ENCODE measurements at regions not wholly inside any gene's neighbourhood (a gene's known extent, or its start where the extent isn't known, plus 50 kb on each side); places are given as distances from the start of the nearest gene placed in this dataset.
"Not testable (repeated sequence)": the region's sequence is repeated elsewhere in the genome, so short reads cannot be mapped to it uniquely, and the experiment has no call there.

GRCh38 chr12:19671695-19672094 is 232.4 kb downstream of the AEBP2 start:
- DNase-seq, result no peak

GRCh38 chr12:19674437-19674836 is 235.1 kb downstream of the AEBP2 start:
- no peak for DNase-seq

GRCh38 chr12:19675361-19675760 is 236.1 kb downstream of the AEBP2 start:
- DNase-seq, result no peak

DNA sequence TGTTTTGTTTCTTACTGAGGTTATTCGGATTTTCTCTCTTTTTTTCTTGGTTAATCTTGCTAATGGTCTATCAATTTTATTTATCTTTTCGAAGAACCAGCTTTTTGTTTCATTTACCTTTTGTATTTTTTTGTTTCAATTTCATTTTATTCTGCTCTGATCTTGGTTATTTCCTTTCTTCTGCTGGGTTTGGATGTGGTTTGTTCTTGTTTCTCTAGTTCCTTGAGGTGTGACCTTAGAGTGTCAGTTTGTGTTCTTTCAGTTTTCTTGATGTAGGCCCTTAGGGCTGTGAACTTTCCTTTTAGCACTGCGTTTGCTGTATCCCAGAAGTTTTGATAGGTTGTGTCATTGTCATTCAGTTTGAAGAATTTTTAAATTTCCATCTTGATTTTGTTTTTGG is 239.2 kb downstream of the AEBP2 start:
- DNase-seq, result not testable (repeated sequence)

DNA sequence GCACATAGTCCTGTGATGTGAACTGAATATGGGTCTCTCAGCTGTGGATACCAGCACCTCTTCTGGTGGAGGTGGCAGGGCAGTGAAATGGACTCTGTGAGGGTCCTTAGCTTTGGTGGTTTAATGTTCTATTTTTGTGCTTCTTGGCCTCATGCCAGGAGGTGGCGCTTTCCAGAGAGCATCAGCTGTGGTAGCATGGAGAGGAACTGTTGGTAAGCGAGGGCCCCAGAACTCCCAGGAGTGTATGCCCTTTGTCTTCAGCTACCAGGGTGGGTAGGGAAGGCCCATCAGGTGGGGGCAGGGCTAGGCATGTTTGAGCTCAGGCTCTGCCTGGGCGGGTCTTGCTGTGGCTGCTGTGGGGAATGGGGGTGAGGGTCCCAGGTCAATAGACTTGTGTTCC is 241.7 kb downstream of the AEBP2 start:
- DNase-seq, result peak; percentile 14

- DNase-seq, result no peak
These were observed 244.1 kb downstream of the AEBP2 start for GRCh38 chr12:19683178-19683927.

- no peak for DNase-seq
These were observed 248.1 kb downstream of the AEBP2 start for GRCh38 chr12:19687371-19687770.

- no peak for DNase-seq
These were observed 249.2 kb downstream of the AEBP2 start for GRCh38 chr12:19688532-19688931.

- DNase-seq, result no peak
These were observed 249.9 kb downstream of the AEBP2 start for GRCh38 chr12:19689226-19689625.

DNA sequence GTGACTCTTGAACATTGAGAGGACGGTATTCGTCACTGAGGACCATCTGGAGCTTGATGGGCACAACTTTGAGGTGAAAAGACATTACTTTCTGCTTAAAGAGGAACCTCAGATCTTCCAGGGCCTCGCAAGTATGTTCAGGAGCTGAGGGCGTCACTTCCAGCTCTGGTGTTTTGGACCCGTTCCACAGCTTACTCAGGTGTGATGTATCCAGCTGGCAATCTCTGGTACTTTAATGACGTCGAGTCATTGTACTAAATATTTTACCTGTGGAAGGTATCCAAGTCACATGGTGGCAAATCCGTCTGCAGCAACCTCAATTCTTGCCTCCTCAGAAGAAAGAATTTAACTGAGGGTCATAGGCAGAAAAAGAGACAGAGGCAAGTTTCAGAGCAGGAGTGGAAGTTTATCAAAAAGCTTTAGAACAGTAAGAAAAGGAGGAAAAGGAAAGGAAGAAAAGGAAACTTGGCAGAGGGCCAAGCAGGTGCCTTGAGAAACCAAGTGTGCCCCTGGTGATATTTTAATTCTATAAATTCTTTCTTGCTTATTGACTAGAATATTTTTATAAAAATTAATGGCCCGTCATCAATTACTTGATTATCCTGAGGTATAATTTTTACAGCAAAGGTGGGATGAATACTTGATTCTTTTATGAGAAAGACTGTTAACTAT is 250.6 kb downstream of the AEBP2 start:
- DNase-seq, result peak; percentile 36

DNA sequence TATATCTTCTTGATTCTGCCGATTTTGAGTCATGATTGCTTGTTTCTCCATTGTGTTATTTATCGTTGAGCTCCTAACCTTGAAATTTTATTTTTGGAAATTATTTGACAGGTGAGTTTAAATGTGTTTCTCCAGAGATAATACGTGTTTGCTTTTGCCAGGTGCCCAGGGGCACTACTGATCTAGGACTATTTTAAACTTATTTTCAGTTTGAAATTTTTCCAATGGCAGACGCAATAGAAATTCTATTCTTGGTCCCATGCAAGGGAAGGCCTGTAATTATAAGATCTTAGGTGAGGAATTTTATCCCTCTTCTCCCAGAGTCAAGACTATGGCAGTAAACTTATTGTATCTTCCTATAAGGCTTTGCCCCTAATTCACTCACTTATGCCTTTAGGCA is 252.8 kb downstream of the AEBP2 start:
- DNase-seq, result no peak

- no peak for DNase-seq
These were observed 253.3 kb downstream of the AEBP2 start for GRCh38 chr12:19692566-19692965.

GRCh38 chr12:19694627-19695026 is 255.3 kb downstream of the AEBP2 start:
- DNase-seq, result no peak

GRCh38 chr12:19695244-19696098 is 256.2 kb downstream of the AEBP2 start:
- DNase-seq, result no peak

GRCh38 chr12:19700969-19701368 is 261.7 kb downstream of the AEBP2 start:
- DNase-seq, result no peak

DNA sequence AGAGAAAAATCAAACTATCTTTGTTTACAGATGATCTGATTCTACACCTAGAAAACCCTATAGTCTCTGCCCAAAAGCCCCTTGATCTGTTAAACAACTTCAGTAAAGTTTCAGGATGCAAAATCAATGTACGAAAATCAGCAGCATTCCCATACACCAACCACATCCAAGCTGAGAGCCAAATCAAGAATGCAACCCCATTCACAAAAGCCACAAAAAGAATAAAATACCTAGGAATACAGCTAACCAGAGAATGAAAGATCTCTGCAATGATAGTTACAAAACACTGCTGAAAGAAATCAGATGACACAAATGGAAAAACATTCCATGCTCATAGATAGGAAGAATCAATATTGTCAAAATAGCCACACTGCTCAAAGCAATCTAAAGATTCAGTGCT is 265.7 kb downstream of the AEBP2 start:
- DNase-seq, result no peak

GRCh38 chr12:19706936-19707335 is 267.6 kb downstream of the AEBP2 start:
- no peak for DNase-seq

DNA sequence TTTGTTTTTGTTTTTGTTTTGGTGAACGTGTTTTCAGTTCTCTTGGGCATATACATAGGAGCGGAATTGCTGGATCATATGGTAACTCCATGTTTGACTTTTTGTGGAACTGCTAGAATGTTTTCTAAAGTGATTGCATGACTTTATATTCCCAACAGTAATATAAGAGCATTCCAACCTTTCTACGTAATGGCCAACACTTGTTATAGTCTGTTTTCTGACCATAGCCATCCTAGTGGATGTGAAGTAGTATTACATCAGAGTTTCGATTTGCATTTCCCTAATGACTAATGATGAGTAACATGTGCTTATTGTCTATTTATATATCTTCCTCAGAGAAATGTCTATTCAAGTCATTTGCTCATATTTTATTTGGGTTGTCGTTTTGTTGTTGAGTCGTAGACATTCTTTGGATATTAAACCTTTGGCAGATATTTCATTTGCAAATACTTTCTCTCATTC is 268.7 kb downstream of the AEBP2 start:
- no peak for DNase-seq

DNA sequence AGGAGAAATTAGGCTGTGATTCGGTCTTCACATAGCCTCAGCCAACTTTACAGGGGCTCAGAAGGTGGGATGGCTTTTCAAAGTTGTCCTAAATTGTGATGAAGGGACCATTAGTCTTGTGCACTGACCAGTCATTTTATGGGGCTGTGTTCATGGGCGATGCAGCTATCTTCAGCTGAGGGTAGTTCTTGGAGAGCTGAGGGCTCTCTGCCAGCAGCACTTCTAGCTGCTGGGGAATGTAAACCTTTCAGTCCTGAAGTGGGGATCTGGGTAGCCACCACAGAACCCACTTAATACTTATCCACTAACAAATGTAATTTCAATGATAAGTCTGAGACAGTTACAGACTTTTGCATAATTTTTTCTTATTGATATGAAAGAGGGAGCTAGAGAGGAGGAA is 270.6 kb downstream of the AEBP2 start:
- no peak for DNase-seq

GRCh38 chr12:19710811-19711793 is 271.8 kb downstream of the AEBP2 start:
- no peak for DNase-seq

- no peak for DNase-seq
These were observed 272.7 kb downstream of the AEBP2 start for GRCh38 chr12:19712041-19712440.

DNA sequence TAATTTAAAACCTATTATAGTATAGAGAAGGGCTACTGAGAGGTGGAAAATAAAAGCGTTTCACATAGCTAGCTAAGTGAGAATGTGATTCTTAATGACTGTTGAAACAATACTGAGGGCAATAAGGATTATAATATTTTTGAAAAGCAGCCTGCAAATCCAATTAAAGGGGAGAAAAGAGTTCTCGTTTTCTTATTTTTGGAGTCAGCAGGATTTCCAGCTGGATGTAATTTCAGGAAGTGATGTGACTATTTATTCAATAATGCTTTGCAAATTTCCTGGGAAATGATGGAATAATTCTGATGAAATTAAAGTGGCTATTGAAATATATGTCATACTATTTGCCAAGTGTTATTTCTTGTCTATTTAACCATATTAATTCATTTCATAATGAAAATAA is 279.1 kb downstream of the AEBP2 start:
- no peak for DNase-seq
